Activated CD4-positive, alpha-beta T cell treated with anti-CD3 and anti-CD28 coated beads, Interleukin-2, amount 50 U/mL, for 16 hours (primary cell): ENCODE measurements at regions not wholly inside any gene's neighbourhood (a gene's known extent, or its start where the extent isn't known, plus 50 kb on each side); places are given as distances from the start of the nearest gene placed in this dataset.
A peak's percentile ranks its signal among the peaks of the same experiment; 100 is the strongest.

Experiments
- DNase-seq: peaks from one replicate; pipeline ENCODE4 v3.0.0-alpha.2; 2020

- no peak for DNase-seq
These were observed 83.9 kb upstream of the GJB5 start for GRCh38 chr1:34670982-34671381.

DNA sequence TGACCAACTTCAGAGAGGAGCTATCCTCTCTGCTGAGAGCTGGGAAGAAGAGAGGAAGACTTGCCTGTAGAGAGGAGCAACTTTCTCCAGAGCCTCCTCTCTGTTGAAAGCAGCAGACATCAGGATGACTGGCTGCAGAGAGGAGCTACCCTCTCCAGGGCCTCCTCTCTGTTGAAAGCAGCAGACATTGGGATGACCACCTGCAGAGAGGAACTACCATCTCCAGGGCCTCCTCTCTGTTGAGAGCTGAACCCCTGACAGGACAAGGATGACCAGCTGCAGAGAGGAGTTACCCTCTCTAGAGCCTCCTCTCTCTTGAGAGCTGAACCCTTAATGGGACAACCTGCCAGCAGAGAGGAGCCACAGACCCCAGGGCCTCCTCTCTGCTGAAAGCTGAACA is 83.0 kb upstream of the GJB5 start:
- DNase-seq = no peak

DNA sequence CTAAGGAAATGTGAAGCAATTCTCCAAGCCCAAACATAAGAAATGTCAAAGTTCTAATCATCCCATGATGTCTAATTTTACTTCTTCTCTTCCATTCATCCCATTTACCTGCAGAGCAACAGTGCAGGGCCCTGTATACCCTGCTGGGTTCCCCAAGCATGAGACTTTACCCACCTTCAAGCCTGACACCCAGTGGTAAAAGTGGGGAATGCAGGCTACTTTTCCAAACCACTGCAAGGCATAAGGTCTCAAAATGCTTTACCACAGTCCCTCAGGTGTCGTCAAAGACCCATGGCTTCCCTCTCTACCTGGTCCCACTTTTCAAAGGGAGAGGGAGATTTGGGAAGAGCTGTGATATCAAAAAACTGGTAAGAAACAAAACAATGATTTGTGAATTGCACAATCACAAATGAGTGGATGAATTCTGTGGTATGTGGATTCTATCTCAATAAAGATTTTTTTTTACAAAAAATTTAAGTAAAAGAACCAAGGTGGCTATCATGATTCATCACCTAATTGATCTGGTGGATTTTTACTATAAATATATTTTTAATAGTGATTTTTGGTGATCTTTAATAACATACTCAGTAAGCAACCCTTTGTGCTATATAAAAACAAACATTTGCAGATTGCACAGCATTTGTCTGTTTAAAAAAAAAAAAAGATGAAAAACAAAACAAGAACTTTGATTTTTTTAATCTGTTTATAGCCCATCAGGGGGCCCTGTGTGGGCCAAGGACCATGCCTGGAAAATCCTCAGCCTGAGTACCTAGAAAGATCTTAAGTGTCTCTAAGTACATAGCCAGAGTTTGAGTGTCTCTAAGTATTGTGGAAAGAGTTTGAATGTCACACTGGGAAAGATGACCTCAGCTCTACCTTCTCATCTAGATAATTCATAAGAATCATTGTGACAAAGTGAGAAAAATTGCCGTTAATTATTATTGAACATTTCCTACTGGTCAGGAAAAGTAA is 73.1 kb upstream of the GJB5 start:
- DNase-seq = peak; percentile 59

DNA sequence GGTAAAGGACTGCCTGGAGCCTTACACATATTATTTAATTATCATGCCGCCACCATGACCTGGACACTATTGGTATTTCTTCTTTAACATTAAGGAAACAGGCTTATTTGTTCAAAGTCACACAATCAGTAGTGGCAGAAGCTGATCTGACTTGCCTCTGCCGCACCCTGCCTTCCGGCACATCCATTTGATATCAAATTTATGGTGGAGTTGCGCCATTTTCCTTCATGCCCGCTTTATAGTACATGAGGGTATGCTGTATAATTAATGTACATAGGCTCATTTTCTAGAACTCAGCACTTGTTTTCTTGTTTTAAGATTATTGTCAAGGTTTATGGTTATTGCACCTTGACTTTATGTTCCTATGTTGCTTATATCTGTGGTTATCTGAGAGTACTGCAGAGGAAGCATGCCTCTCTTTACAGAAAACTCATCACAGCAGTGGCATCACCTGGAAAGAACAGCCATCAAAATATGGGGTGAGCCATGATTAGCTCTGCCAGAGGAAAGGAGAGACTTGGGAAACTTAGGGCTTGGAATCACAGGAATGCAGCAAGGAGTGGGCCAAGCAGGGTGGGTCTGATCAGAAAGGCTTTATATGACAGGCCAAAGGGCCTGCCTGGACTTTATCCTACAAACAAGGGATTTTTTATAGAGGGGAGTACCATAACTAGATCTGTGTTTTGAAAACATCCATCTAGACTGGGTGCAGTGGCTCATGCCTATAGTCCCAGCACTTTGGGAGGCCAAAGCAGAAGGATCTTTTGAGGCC is 72.2 kb upstream of the GJB5 start:
- DNase-seq = no peak

DNA sequence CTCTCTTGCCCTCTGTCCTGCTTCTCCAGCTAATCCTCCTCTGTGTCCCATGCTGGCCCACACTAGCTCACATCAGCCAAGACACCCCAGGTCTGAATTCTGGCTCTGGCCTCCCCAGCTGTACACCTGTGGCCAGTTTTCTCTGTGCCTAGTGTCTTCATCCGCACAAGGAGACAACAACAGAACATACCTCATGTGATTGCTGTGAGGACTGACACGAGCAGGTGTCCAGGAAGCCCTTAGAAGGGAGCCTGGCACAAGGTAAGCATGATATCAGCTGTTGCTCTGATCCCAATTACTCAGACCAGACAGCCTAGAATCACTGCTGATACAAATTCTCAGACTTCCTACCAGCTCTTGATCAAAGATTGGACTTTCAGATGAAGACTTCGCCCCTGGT is 71.2 kb upstream of the GJB5 start:
- DNase-seq = no peak

DNA sequence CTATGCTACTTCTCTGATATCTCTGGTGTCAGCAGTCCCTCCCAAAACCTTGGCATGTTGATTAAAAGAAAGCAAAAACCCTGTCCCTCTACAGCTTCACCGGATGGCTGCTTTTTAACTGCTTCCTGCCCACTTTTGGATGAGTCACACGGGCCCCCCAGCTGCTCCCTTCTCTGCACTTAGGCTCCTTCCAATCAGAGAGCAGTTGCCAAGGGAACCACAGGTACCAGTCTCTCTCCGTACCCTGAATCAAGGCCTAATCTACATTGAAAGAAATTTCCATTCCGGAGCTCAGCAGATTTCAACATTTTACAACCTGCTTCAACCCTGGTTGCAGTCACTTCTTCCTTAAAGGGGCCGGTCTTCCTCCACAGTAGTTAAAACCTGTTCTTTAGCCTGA is 70.6 kb upstream of the GJB5 start:
- peak; percentile 16 for DNase-seq

DNA sequence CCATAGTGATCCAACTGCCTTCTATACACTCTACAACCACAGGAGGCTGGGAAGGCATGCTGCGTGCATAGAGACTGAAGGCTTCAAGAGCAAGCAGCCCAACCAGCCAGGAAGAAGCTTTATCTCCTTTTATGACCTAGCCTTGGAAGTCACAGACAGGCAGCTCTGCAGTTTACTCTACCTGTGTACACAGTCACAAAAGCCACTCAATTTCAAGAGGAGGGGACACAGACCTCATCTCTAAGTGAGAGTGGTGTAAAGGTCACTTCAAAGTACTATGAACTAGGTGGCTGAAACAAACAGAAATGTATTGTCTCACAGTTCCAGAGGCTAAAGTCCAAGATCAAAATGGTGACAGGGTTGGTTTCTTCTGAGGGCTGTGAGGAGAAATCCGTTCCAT is 69.6 kb upstream of the GJB5 start:
- no peak for DNase-seq

- DNase-seq = no peak
These were observed 68.3 kb upstream of the GJB5 start for GRCh38 chr1:34686531-34686930.

- DNase-seq = no peak
These were observed 66.7 kb upstream of the GJB5 start for GRCh38 chr1:34688006-34688741.

- no peak for DNase-seq
These were observed 64.6 kb upstream of the GJB5 start for GRCh38 chr1:34690269-34690668.

- DNase-seq = no peak
These were observed 61.8 kb upstream of the GJB5 start for GRCh38 chr1:34693081-34693480.

DNA sequence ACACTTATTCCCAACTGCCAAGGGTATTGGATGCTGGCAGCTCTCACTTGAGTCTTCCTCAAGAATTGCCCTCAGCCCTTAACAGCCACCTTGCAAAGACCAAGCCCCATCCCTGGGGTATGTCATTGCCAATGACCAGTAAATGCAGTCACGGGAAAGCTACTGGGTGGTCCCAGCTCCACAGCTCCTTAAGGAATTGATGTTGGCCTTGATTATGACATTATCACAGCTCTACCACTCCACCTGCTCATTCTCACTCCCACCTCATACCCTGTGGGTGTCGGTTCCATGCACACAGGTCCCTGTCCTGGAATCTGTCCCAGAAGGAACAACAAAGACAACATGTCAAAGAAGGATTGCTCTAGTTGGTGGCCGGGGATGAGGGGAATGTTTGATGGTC is 60.5 kb upstream of the GJB5 start:
- no peak for DNase-seq

- DNase-seq = no peak
These were observed 59.3 kb upstream of the GJB5 start for GRCh38 chr1:34695580-34695979.

DNA sequence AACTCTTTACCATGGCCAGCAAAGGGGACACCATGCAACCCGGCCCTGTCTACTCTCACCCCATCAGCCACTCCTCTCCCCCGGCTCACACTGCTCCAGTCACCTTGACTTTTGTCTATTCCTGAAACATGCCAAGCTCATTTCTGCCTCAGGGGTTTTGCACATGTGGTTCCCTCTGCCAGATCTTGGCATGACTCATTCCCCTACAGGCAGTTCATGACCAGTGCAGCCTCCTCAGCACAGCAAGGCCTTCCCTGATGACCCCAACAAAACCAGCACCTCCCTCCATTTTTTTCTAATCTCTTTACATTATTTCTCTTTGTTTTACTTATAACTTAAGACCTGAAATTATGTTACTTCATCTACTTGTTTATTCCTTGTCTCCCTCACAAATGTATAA is 58.6 kb upstream of the GJB5 start:
- no peak for DNase-seq

DNA sequence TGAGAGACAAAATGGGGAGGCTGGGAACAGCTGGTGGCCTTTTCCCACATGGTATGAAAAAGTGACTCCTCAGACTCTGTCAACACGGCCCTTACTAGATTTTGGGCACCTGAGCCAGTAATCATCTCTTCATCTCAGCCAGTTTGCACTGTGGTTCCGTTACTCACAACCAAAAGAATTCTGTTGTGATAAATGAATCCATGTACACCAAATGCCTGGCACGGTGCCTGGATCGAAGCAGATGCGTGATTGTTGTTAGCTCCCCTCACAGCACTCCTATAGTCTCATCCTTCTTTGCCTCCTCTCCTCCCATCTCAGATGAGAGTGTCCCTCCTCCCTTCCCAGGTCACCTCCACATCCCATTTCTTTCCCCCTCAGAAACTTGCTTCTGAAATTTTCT is 57.9 kb upstream of the GJB5 start:
- no peak for DNase-seq

DNA sequence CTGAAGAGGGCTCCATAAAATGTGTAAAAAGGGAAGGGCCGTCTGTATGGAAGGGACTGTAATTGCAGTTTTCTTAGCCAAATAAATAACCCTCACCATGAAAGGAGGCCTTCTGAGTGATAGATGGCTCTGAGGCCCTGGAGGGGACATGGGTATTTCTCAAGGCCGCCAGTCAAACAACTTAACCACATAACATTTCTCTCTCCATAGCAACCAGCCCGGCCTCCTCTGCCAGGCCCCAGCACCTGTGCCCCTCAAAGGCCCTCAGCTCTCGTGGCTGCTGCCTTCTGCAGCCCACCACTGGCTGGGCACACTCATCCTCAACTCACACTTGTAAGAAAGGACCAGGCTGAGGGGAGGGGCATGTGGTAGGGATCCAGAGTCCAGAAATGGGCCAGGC is 57.0 kb upstream of the GJB5 start:
- DNase-seq = no peak

DNA sequence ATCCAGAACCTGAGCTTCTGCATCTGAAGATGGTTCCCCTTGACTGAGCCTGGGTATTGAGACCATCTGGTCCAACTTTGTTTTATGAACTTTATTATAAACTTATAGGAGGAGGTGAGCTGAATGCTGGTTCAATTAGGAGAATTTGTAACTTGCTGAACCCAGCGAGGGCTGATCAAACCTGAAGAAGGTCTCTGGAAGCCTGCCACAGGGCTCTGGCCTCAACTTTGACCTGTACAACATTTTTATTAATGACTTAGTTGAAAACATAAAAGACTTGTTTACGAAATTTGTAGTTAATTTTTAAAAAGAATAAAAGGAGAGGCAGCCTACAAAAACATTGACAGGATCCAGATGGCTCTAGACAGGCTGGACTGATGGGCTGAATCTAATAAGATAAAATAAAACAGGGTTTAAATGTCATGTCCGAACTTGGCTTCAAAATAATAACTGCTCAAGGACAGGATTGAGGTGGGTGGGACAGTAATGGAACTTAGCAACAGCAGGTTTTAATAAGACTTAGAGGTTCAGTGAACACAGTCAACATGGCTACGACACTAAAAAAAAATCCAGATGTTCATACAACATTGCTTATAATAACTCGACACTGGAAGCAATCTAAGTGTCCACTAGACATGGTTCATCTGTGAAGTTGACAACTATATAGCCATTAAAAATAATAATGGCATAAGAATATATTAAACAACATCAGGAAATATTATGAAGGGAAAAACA is 53.4 kb upstream of the GJB5 start:
- DNase-seq = no peak
